Ishikawa (cell line): ENCODE measurements at regions not wholly inside any gene's neighbourhood (a gene's known extent, or its start where the extent isn't known, plus 50 kb on each side); places are given as distances from the start of the nearest gene placed in this dataset.

ENCODE experiments used
- CEBPB ChIP-seq: IDR thresholded peaks from 2 replicates; pipeline ENCODE4 v1.6.1; 2012
- CREB1 ChIP-seq: IDR thresholded peaks from 2 replicates; pipeline ENCODE4 v1.6.1; 2012; ENCODE audit warnings: low read depth
- EGR1 ChIP-seq: IDR thresholded peaks from 2 replicates; pipeline ENCODE4 v1.6.1; 2012
- EP300 ChIP-seq: IDR thresholded peaks from 2 replicates; pipeline ENCODE4 v1.6.1; 2012; ENCODE audit warnings: borderline replicate concordance
- FOXM1 ChIP-seq: IDR thresholded peaks from 2 replicates; pipeline ENCODE4 v1.6.1; 2012; ENCODE audit warnings: low read depth, borderline replicate concordance
- NFIC ChIP-seq: IDR thresholded peaks from 2 replicates; pipeline ENCODE4 v1.6.1; 2012
- RAD21 ChIP-seq: IDR thresholded peaks from 2 replicates; pipeline ENCODE4 v1.6.1; 2012; ENCODE audit warnings: low read depth
- TAF1 ChIP-seq: IDR thresholded peaks from 2 replicates; pipeline ENCODE4 v1.6.1; 2012; ENCODE audit warnings: low read depth, mild to moderate bottlenecking
- TCF12 ChIP-seq: IDR thresholded peaks from 2 replicates; pipeline ENCODE4 v1.6.1; 2012; ENCODE audit warnings: low read depth
- TEAD4 ChIP-seq: IDR thresholded peaks from 2 replicates; pipeline ENCODE4 v1.6.1; 2012
- YY1 ChIP-seq: IDR thresholded peaks from 2 replicates; pipeline ENCODE4 v1.6.1; 2012; ENCODE audit warnings: low read depth
- ZBTB7A ChIP-seq: IDR thresholded peaks from 2 replicates; pipeline ENCODE4 v1.6.1; 2012; ENCODE audit warnings: low read depth
- TF ChIP-seq, protein P1 (sequence below): IDR thresholded peaks from 2 replicates; pipeline ENCODE4 v1.6.1; 2012
- TF ChIP-seq, protein P2 (sequence below): IDR thresholded peaks from 2 replicates; pipeline ENCODE4 v1.6.1; 2012; ENCODE audit warnings: low read depth, mild to moderate bottlenecking
- TF ChIP-seq, protein P3 (sequence below): IDR thresholded peaks from 2 replicates; pipeline ENCODE4 v1.6.1; 2012

DNA sequence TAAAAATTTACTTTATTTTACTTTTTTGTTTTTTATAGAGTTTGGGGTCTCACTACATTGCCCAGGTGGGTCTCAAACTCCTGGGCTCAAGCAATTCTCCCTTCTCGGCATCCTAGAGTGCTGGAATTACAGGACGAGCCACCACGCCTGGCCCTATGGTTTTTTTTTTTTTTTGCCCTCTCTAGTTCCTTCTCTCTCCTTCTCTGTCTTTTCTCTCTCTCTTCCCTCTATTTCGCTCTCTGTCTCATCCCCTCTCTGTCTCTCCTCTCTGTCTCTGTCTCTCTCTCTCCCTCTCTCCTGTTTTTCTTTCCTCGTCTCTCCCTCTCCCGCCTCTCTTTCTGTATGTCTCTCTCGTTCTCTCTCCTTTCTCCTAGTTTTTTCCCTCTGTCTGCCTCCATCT is 202.6 kb upstream of the LHX5 start:
- TF ChIP-seq ZBTB7A, result no peak
- TF ChIP-seq TCF12, result no peak
- TF ChIP-seq, protein P1, sequence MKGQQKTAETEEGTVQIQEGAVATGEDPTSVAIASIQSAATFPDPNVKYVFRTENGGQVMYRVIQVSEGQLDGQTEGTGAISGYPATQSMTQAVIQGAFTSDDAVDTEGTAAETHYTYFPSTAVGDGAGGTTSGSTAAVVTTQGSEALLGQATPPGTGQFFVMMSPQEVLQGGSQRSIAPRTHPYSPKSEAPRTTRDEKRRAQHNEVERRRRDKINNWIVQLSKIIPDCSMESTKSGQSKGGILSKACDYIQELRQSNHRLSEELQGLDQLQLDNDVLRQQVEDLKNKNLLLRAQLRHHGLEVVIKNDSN, result no peak
- no peak for TF ChIP-seq FOXM1
- TF ChIP-seq TEAD4, result no peak
- TF ChIP-seq CEBPB, result no peak

DNA sequence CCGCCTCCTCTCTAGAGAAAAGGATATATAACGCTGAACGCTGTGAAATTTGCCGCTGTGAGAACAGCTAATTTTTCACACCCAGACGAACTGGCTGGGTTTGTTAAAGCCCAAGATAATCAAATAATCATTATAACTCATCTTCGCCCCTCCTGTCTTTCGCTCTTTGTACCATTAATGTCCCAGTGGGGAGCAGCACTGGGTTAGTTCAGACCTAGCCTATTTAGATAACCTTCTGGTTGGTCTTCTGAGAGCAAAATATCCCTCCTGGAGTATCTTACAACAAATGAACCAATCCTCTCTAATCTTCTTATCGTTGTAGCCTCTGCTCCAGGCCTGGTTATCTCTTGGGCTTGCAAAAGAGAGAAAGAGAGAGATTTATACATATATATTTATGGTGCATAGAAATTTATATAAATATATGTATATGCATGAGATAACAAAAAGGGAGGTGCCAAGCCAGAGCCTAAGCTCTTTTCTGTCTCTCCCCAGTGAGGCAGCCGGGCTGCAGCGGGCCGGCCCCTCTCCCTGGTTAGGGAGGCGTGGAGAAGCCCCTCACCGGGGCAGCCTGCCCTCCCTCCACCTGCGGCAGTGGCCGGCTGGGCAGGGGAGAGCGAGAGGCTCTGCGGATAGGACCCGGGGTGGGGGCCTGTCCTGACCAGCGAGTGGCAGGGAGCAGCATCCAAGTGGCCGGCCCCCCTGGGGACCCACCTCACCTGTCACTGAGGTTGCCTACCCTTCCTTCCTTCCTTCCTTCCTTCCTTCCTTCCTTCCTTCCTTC is 202.0 kb upstream of the LHX5 start:
- TF ChIP-seq FOXM1, result no peak
- TF ChIP-seq, protein P1, result no peak
- no peak for TF ChIP-seq TEAD4
- TF ChIP-seq, protein P2, sequence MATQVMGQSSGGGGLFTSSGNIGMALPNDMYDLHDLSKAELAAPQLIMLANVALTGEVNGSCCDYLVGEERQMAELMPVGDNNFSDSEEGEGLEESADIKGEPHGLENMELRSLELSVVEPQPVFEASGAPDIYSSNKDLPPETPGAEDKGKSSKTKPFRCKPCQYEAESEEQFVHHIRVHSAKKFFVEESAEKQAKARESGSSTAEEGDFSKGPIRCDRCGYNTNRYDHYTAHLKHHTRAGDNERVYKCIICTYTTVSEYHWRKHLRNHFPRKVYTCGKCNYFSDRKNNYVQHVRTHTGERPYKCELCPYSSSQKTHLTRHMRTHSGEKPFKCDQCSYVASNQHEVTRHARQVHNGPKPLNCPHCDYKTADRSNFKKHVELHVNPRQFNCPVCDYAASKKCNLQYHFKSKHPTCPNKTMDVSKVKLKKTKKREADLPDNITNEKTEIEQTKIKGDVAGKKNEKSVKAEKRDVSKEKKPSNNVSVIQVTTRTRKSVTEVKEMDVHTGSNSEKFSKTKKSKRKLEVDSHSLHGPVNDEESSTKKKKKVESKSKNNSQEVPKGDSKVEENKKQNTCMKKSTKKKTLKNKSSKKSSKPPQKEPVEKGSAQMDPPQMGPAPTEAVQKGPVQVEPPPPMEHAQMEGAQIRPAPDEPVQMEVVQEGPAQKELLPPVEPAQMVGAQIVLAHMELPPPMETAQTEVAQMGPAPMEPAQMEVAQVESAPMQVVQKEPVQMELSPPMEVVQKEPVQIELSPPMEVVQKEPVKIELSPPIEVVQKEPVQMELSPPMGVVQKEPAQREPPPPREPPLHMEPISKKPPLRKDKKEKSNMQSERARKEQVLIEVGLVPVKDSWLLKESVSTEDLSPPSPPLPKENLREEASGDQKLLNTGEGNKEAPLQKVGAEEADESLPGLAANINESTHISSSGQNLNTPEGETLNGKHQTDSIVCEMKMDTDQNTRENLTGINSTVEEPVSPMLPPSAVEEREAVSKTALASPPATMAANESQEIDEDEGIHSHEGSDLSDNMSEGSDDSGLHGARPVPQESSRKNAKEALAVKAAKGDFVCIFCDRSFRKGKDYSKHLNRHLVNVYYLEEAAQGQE, result no peak
- no peak for TF ChIP-seq TCF12
- no peak for TF ChIP-seq RAD21
- TF ChIP-seq EP300, result no peak
- TF ChIP-seq ZBTB7A, result no peak
- no peak for TF ChIP-seq EGR1
- TF ChIP-seq, protein P3, sequence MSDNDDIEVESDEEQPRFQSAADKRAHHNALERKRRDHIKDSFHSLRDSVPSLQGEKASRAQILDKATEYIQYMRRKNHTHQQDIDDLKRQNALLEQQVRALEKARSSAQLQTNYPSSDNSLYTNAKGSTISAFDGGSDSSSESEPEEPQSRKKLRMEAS, result no peak
- no peak for TF ChIP-seq CREB1
- no peak for TF ChIP-seq TAF1

DNA sequence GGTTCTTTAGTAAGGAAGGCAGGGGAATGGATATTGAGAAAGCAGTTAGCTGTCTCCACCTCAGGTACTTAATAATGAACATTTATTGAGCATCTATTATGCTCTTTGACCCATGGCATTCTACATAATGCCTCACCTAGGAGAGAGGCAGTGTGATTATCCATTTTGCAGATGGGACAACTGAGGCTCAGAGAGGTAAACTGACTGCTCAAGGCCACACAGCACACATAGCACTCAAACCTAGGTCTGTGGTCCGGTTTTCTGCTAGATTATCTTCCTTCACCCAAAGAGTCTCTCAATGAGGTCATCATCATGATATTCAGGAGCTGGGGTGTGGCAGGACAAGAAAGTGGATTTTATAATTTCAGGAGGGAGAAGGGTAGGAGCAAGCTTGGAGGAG is 199.1 kb upstream of the LHX5 start:
- TF ChIP-seq, protein P1, result no peak
- no peak for TF ChIP-seq YY1
- TF ChIP-seq, protein P3, result no peak
- no peak for TF ChIP-seq EGR1
- TF ChIP-seq TCF12, result no peak
- TF ChIP-seq, protein P2, result no peak
- no peak for TF ChIP-seq FOXM1
- no peak for TF ChIP-seq TAF1
- no peak for TF ChIP-seq EP300
- TF ChIP-seq NFIC, result no peak
- no peak for TF ChIP-seq CEBPB
- TF ChIP-seq RAD21, result no peak
- TF ChIP-seq CREB1, result no peak
- TF ChIP-seq TEAD4, result no peak

DNA sequence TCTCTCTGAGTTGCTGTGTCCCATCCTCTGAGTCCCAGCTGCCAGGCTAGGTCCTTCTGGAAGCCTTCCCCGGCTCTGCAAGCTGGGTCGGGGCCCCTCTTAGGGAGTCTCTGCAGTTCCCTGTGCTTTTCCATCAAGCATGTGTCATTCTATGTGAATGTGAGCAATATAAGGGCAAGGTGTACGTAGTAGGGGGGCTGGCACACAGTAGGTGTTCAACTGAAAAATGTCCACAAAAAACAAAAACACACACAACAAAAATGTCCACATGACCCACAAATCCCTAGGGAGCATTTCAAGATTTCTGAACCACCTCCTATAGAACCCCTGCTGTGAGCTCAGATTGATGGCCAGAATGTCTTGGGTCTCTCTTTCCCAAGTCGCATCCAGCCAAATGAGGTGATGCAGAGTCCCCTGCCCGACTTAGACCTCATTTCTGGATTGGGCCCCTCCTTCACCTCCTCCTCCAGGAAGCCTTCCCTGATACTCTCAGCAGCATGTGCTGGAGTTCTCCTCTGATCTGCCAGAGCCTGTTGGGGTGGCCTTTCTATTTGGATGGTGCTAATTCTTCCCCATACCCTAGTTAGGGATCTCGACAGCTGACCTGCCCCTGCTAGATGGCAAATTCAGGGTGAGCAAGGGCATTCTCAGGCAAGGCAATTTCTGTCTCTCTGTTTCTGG is 196.1 kb upstream of the LHX5 start:
- no peak for TF ChIP-seq CEBPB
- no peak for TF ChIP-seq CREB1
- TF ChIP-seq TCF12, result no peak
- TF ChIP-seq EGR1, result no peak
- TF ChIP-seq YY1, result no peak
- no peak for TF ChIP-seq FOXM1
- TF ChIP-seq, protein P3, result no peak
- no peak for TF ChIP-seq NFIC
- TF ChIP-seq EP300, result no peak
- TF ChIP-seq, protein P2, result no peak
- TF ChIP-seq TAF1, result no peak
- TF ChIP-seq, protein P1, result no peak
- no peak for TF ChIP-seq ZBTB7A
- no peak for TF ChIP-seq RAD21
- TF ChIP-seq TEAD4, result no peak
